Muscle of back (tissue), 3 donors: ENCODE measurements at regions not wholly inside any gene's neighbourhood (a gene's known extent, or its start where the extent isn't known, plus 50 kb on each side); places are given as distances from the start of the nearest gene placed in this dataset.
"Not testable (repeated sequence)": the region's sequence is repeated elsewhere in the genome, so short reads cannot be mapped to it uniquely, and the experiment has no call there.

Experiments
- DNase-seq, 3 donors: peaks; one replicate each; pipeline versions ENCODE4 v3.0.0 to v3.0.0-alpha.2; 2013

- not testable (repeated sequence) for DNase-seq
Measured at GRCh38 chr14:106706488-106706887, 1180.1 kb downstream of the TMEM121 start.

- not testable (repeated sequence) for DNase-seq
Measured at GRCh38 chr14:106710187-106710586, 1183.8 kb downstream of the TMEM121 start.

- not testable (repeated sequence) for DNase-seq
Measured at GRCh38 chr14:106712513-106712912, 1186.1 kb downstream of the TMEM121 start.

- not testable (repeated sequence) for DNase-seq
Measured at GRCh38 chr14:106714446-106715428, 1188.4 kb downstream of the TMEM121 start.

GRCh38 chr14:106717544-106717943 is 1191.2 kb downstream of the TMEM121 start:
- not testable (repeated sequence) for DNase-seq

GRCh38 chr14:106719880-106720279 is 1193.5 kb downstream of the TMEM121 start:
- not testable (repeated sequence) for DNase-seq

GRCh38 chr14:106721926-106722325 is 1195.5 kb downstream of the TMEM121 start:
- not testable (repeated sequence) for DNase-seq

- DNase-seq, result not testable (repeated sequence)
Measured at GRCh38 chr14:106722813-106723687, 1196.7 kb downstream of the TMEM121 start.

- not testable (repeated sequence) for DNase-seq
Measured at GRCh38 chr14:106727962-106728361, 1201.6 kb downstream of the TMEM121 start.

- DNase-seq, result no peak
Measured at GRCh38 chr14:106728611-106729010, 1202.2 kb downstream of the TMEM121 start.

- no peak for DNase-seq
Measured at GRCh38 chr14:106729551-106729950, 1203.2 kb downstream of the TMEM121 start.

- no peak for DNase-seq
Measured at GRCh38 chr14:106733771-106734170, 1207.4 kb downstream of the TMEM121 start.

GRCh38 chr14:106737021-106737420 is 1210.6 kb downstream of the TMEM121 start:
- no peak for DNase-seq

GRCh38 chr14:106738075-106738474 is 1211.7 kb downstream of the TMEM121 start:
- DNase-seq, result no peak

- DNase-seq, result not testable (repeated sequence)
Measured at GRCh38 chr14:106738598-106739258, 1212.3 kb downstream of the TMEM121 start.

GRCh38 chr14:106741086-106741827 is 1214.9 kb downstream of the TMEM121 start:
- DNase-seq, result not testable (repeated sequence)

- DNase-seq, result not testable (repeated sequence)
Measured at GRCh38 chr14:106745016-106745767, 1218.8 kb downstream of the TMEM121 start.

GRCh38 chr14:106750089-106750488 is 1223.7 kb downstream of the TMEM121 start:
- not testable (repeated sequence) for DNase-seq

GRCh38 chr14:106753751-106754150 is 1227.4 kb downstream of the TMEM121 start:
- not testable (repeated sequence) for DNase-seq

GRCh38 chr14:106757444-106757843 is 1231.1 kb downstream of the TMEM121 start:
- DNase-seq, result not testable (repeated sequence)
